ENCODE measurements at regions not wholly inside any gene's neighbourhood (a gene's known extent, or its start where the extent isn't known, plus 50 kb on each side); places are given as distances from the start of the nearest gene placed in this dataset.

GRCh38 chr10:20415684-20416083 lies 481.4 kb downstream of the NEBL start:
- in situ Hi-C loops (cut with MboI; ENCODE audit: low pct_ligation_motif_present in 1 of 4, low pct_unique_long_range_greater_than_20kb in 1 of 4, low sequenced_read_pairs in 3 of 4) (no loop called here), intact Hi-C loops (cut with DNase I; ENCODE audit: low total_unique reads) (no loop called here)
- Histone ChIP-seq H3K9me3 (no peaks in the 10 kb centered on the region), H3K4me1 (no peaks in the 10 kb centered on the region), H3K27ac (no peak overlapping the region), H3K4me3 (no peak overlapping the region), H3K27me3 (no peaks in the 10 kb centered on the region), H3K36me3 (no peaks in the 10 kb centered on the region)
- WGBS, 2 donors (ENCODE audit: low coverage in 1 of 2): 57 to 62% methylated on average over 1 to 2 of the region's 2 CpGs
- DNase-seq: no peak
- TF ChIP-seq POLR2A (IDR thresholded peaks at IDR 0.05) (no peak), POLR2AphosphoS5 (IDR thresholded peaks at IDR 0.05) (no peak), CTCF (IDR thresholded peaks at IDR 0.05) (no peak), EP300 (IDR thresholded peaks at IDR 0.05; ENCODE audit: low read depth) (no peak)

GRCh38 chr10:20407357-20407756 lies 489.8 kb downstream of the NEBL start:
- no peaks in the 10 kb centered on the region for H3K36me3 ChIP-seq
- H3K9me3 ChIP-seq: no peaks in the 10 kb centered on the region
- intact Hi-C loops (cut with DNase I; ENCODE audit: low total_unique reads) (no loop called here), in situ Hi-C loops (cut with MboI; ENCODE audit: low pct_ligation_motif_present in 1 of 4, low pct_unique_long_range_greater_than_20kb in 1 of 4, low sequenced_read_pairs in 3 of 4) (no loop called here)
- no peak for DNase-seq
- TF ChIP-seq POLR2AphosphoS5 (IDR thresholded peaks at IDR 0.05): no peak
- TF ChIP-seq CTCF (IDR thresholded peaks at IDR 0.05): no peak
- no peak for TF ChIP-seq POLR2A (IDR thresholded peaks at IDR 0.05)
- no peak for TF ChIP-seq EP300 (IDR thresholded peaks at IDR 0.05; ENCODE audit: low read depth)
- H3K27ac ChIP-seq: no peak overlapping the region
- H3K27me3 ChIP-seq: no peaks in the 10 kb centered on the region
- H3K4me1 ChIP-seq: no peaks in the 10 kb centered on the region
- no peak overlapping the region for H3K4me3 ChIP-seq

DNA sequence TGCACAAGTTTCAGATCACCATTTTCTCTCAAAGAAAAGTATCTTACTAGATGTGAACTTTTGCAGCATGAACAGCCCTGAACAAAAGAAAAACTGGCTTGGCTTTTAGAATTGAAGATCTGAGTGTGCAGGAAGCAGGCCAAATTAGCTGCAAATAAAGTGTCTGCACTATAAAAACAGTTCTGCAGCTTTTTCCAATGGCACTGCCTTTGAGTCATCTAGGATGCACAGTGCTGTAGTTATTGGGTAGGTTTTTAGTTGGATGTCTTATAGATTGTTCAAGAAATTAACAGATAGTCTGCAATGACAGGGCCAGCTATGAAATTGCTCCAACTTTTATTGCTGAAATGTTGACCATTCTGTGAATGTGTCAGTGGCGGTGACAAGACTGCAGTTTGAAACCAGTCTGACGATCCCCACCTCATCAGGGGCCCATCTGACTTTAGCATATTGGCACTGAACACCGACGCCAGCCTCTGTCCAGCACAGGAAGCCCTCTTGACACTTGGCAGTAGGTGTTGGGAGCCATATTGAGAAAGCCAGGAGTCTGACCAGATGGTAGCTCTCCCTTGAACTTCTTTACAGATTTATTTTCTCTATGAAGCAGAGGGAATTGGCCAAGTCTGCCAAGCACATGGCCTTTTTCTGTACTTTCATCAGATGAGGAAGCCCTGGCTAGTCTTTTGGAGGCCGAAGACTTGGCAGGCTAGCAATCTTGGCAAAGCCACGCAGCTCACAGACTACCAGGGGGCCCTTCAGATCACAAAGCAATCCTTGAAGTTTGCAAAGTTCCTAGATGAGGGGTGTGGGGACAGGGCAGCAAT lies 490.6 kb downstream of the NEBL start:
- intact Hi-C loops (cut with DNase I; ENCODE audit: low total_unique reads): no loop called here

GRCh38 chr10:20405761-20406160 lies 491.4 kb downstream of the NEBL start:
- WGBS, 2 donors (ENCODE audit: low coverage in 1 of 2): 75 to 79% methylated on average over 3 to 4 of the region's 4 CpGs
- no peaks in the 10 kb centered on the region for H3K9me3 ChIP-seq
- intact Hi-C loops (cut with DNase I; ENCODE audit: low total_unique reads): no loop called here
- H3K36me3 ChIP-seq: no peaks in the 10 kb centered on the region
- TF ChIP-seq CTCF (IDR thresholded peaks at IDR 0.05) (no peak), POLR2AphosphoS5 (IDR thresholded peaks at IDR 0.05) (no peak), EP300 (IDR thresholded peaks at IDR 0.05; ENCODE audit: low read depth) (no peak), POLR2A (IDR thresholded peaks at IDR 0.05) (no peak)
- in situ Hi-C loops (cut with MboI; ENCODE audit: low pct_ligation_motif_present in 1 of 4, low pct_unique_long_range_greater_than_20kb in 1 of 4, low sequenced_read_pairs in 3 of 4): no loop called here
- no peak for DNase-seq
- H3K4me1 ChIP-seq: no peaks in the 10 kb centered on the region
- H3K27me3 ChIP-seq: no peaks in the 10 kb centered on the region
- no peak overlapping the region for H3K4me3 ChIP-seq
- H3K27ac ChIP-seq: no peak overlapping the region

More for the DNA sequence above, 490.6 kb downstream of the NEBL start:
- in situ Hi-C loops (cut with MboI; ENCODE audit: low pct_ligation_motif_present in 1 of 4, low pct_unique_long_range_greater_than_20kb in 1 of 4, low sequenced_read_pairs in 3 of 4): no loop called here
- Histone ChIP-seq H3K4me1 (no peaks in the 10 kb centered on the region), H3K27me3 (no peaks in the 10 kb centered on the region), H3K36me3 (no peaks in the 10 kb centered on the region), H3K9me3 (no peaks in the 10 kb centered on the region), H3K27ac (no peak overlapping the region), H3K4me3 (no peak overlapping the region)
- TF ChIP-seq EP300 (IDR thresholded peaks at IDR 0.05; ENCODE audit: low read depth) (no peak), POLR2AphosphoS5 (IDR thresholded peaks at IDR 0.05) (no peak), CTCF (IDR thresholded peaks at IDR 0.05) (no peak), POLR2A (IDR thresholded peaks at IDR 0.05) (no peak)
- DNase-seq: no peak
- WGBS, 2 donors (ENCODE audit: low coverage in 1 of 2): 53% methylated on average over 6 of the region's 6 CpGs; no CpG with 5 or more reads in 1 of the 2 donors
